ENCODE measurements at regions not wholly inside any gene's neighbourhood (a gene's known extent, or its start where the extent isn't known, plus 50 kb on each side); places are given as distances from the start of the nearest gene placed in this dataset.
"Not testable (repeated sequence)": the region's sequence is repeated elsewhere in the genome, so short reads cannot be mapped to it uniquely, and the experiment has no call there.

GRCh38 chr12:70008944-70009343 lies 183.9 kb downstream of the MYRFL start:
- DNase-seq (ENCODE audit: insufficient read length, low spot score) (no peak), FAIRE-seq (no peak)

DNA sequence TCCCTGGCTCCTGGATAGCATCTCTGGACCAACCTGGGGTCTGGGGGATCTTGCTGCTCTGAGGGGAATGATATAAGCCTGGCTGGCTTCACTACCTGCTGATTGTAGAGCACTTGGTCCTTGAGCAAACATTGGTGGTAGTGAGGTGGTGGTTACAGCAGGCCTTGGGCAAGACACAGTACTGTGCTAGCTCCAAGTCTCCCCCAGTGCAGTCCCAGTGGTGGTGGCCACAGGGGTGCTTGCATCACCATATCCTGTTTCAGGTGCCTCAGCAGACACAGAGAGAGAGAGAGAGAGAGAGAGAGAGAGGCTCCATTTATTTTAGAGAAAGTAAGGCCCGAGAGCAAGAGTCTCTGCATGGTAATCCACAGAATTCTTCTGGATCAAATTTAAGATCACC lies 186.3 kb downstream of the MYRFL start:
- DNase-seq (ENCODE audit: insufficient read length, low spot score) (no peak), FAIRE-seq (no peak)

- not testable (repeated sequence) for DNase-seq (ENCODE audit: insufficient read length, low spot score); FAIRE-seq
These were observed 188.0 kb downstream of the MYRFL start for GRCh38 chr12:70013016-70013415.

GRCh38 chr12:70028515-70028914 lies 203.5 kb downstream of the MYRFL start:
- DNase-seq (ENCODE audit: insufficient read length, low spot score) (no peak), FAIRE-seq (no peak)

DNA sequence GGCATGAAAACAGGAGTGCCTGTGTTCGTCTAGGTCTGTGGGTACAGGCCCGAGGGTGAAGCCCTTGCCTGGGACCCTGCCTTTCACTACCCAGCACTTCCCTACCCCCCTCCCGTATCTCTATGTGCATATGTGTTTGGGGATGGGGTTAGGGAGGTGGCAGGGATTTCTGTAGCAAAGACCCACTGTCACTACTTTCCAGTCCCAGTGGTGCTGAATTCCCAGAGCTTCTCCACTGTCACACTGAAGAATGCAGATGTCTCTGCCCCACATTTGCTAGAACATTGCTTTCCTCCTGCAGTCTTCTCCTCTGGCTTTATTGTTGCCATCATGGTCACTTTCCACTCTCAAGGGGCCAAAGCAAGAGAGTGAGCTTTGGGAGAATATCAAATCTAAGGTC lies 203.9 kb downstream of the MYRFL start:
- DNase-seq (ENCODE audit: insufficient read length, low spot score) (no peak), FAIRE-seq (no peak)

GRCh38 chr12:70031046-70031445 lies 206.0 kb downstream of the MYRFL start:
- FAIRE-seq (no peak), DNase-seq (ENCODE audit: insufficient read length, low spot score) (no peak)

GRCh38 chr12:70032076-70032475 lies 207.0 kb downstream of the MYRFL start:
- FAIRE-seq (no peak), DNase-seq (ENCODE audit: insufficient read length, low spot score) (no peak)

GRCh38 chr12:70033310-70033709 lies 208.3 kb downstream of the MYRFL start:
- no peak for FAIRE-seq
- no peak for DNase-seq (ENCODE audit: insufficient read length, low spot score)

- FAIRE-seq (no peak), DNase-seq (ENCODE audit: insufficient read length, low spot score) (no peak)
These were observed 203.1 kb upstream of the CNOT2 start for GRCh38 chr12:70040141-70040540.

- FAIRE-seq (no peak), DNase-seq (ENCODE audit: insufficient read length, low spot score) (no peak)
These were observed 200.6 kb upstream of the CNOT2 start for GRCh38 chr12:70042675-70043074.

DNA sequence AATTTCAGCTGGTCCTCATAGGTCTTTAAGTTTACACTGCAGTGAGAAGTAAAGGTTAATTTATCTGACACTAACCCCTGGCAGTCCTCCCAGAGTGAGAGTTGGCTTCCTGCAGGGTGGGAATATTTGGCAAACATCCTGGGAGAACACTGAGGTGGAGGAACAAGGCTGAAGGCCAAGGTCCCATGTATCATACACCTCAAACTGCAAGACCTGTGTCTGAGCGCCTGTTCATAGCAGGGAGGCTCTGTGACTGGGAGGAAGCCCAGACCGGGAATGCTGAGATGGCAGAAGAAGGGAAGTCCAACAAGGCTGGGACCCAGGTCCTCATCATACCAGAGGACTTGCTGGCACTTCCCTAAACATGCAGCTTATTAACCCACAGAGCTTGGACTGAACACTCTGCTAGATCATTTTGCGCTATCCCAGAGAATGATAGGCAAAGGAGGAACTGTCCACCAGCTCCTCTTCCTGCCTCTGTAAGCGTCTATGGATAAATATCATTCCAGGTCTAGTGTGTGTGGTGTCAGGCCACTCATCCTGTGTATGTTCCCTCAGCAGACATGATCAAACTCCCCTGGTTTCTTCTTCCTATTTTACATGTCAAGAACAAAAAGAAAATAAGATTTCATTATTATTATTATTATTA lies 199.6 kb upstream of the CNOT2 start:
- no peak for DNase-seq (ENCODE audit: insufficient read length, low spot score)
- FAIRE-seq = no peak

DNA sequence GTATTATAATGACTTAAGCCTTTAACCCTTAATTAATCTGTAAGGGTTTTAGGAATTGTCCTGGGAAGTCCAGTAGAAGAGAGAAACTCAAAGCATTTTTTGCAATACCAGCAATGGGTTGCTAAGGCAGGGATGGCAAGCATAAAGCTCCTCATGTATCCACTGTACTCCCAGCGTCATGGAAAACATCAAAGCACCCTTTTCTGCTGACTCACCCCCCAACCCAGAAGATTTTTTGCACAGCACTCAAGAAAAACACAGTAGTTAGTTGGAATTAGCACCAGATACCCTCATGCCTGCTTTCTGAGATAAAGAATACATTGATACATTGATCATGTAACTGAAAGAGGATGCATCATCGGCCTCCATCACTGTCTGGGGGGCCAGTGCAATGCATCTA lies 199.1 kb upstream of the CNOT2 start:
- no peak for FAIRE-seq
- DNase-seq (ENCODE audit: insufficient read length, low spot score) = no peak

GRCh38 chr12:70045036-70045435 lies 198.2 kb upstream of the CNOT2 start:
- FAIRE-seq (no peak), DNase-seq (ENCODE audit: insufficient read length, low spot score) (no peak)

GRCh38 chr12:70045514-70045913 lies 197.7 kb upstream of the CNOT2 start:
- FAIRE-seq (no peak), DNase-seq (ENCODE audit: insufficient read length, low spot score) (no peak)

DNA sequence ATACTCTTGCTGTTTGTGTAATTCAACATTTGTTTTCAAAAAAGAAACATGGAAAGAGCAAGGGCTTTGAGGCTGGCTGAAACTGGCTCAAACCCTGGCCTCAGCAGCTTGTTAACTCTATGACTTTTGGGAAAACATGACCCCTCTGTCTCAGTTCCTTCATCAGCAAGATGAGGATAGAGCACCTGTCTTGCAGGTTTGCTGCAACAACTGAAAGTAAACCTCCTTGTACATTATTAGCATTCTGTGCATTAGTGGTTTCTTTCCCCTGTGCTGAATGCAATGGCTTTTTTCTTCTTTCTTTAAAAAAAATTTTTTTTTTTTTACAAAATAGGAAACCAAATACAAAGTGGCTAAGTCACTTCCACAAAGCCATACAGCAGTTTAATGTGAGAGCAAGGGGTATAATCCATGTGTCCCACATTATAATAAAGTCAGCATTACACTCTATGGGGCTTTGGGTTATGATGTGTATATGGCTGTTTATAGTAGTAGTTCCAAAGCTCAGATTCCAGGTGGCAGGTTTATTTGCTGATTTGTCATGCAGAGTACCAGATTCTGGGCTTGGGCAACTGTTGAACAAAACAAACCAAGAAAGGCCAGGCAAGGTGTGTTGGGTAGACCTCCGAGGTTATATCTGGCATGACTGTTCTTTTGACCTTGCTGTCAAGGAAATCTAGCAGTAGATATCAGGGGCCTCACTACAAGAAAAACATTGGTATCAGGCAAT lies 194.5 kb upstream of the CNOT2 start:
- FAIRE-seq (no peak), DNase-seq (ENCODE audit: insufficient read length, low spot score) (no peak)

GRCh38 chr12:70049596-70050360 lies 193.5 kb upstream of the CNOT2 start:
- DNase-seq (ENCODE audit: insufficient read length, low spot score) = peak; percentile 15
- FAIRE-seq = peak; percentile 26

DNA sequence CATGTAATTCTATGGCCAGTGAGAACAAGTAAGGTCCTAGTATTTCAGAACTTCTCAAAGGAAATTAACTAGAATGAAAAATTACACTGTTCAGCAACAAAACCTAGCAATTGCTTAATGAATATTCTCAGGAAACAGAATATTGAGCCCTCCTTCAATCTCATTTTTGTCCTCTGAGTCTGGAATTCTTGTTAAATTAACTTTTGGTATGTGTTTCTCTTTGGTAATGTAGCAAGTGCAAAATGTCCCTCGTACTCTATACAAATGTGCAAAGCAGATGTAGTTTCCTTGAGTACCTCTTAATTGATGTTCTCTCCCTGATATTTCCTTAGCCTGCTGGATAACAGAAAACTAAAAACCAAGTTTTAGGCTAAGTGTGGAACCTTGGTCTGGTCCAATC lies 190.8 kb upstream of the CNOT2 start:
- FAIRE-seq (no peak), DNase-seq (ENCODE audit: insufficient read length, low spot score) (no peak)

GRCh38 chr12:70052931-70053497 lies 190.2 kb upstream of the CNOT2 start:
- FAIRE-seq (no peak), DNase-seq (ENCODE audit: insufficient read length, low spot score) (no peak)

- DNase-seq (ENCODE audit: insufficient read length, low spot score) (no peak), FAIRE-seq (no peak)
These were observed 183.9 kb upstream of the CNOT2 start for GRCh38 chr12:70059373-70059772.

DNA sequence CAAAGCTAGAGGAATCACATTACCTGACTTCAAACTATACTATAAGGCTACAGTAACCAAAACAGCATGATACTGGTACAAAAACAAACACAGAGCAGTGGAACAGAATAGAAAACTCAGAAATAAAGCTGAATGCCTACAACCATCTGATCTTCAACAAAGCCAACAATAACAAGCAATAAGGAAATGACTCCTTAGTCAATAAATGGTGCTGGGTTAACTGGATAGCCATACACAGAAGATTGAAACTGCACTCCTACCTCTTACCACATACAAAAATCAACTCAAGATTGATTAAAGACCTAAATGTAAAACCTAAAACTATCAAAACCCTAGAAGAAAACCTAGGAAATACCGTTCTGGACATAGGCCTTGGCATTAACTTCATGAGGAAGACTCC lies 182.6 kb upstream of the CNOT2 start:
- DNase-seq (ENCODE audit: insufficient read length, low spot score) (no peak), FAIRE-seq (no peak)

DNA sequence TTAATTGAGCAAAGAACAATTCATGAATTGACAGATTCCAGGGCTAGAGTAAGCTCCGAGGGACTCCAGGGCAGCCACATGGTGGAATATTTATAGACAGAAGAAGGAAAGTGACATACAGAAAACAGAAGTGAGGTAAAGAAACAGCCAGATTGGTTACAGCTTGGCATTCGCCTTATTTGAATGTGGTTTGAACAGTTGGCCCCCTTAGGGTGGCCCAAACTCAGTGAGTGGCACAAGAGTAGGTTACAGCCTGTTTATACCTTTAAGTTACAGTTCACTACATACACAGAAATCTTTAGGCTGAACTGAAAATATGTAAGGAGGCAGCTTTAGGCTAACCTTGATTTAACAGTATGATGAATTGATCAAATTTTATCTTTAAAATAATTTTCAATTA lies 174.5 kb upstream of the CNOT2 start:
- FAIRE-seq (no peak), DNase-seq (ENCODE audit: insufficient read length, low spot score) (no peak)
